ENCODE measurements at regions not wholly inside any gene's neighbourhood (a gene's known extent, or its start where the extent isn't known, plus 50 kb on each side); places are given as distances from the start of the nearest gene placed in this dataset.

GRCh38 chr2:151071906-151072305, 189.8 kb downstream of the RBM43 start:
- no peak for DNase-seq

GRCh38 chr2:151071382-151071781, 190.3 kb downstream of the RBM43 start:
- DNase-seq, result no peak

GRCh38 chr2:151070253-151070652, 191.4 kb downstream of the RBM43 start:
- no peak for DNase-seq

GRCh38 chr2:151067658-151068369, 193.8 kb downstream of the RBM43 start:
- no peak for DNase-seq

- no peak for DNase-seq
Measured at GRCh38 chr2:151063271-151063670, 198.4 kb downstream of the RBM43 start.

- no peak for DNase-seq
Measured at GRCh38 chr2:151060287-151060686, 201.4 kb downstream of the RBM43 start.

- no peak for DNase-seq
Measured at GRCh38 chr2:151056870-151057269, 204.8 kb downstream of the RBM43 start.

- no peak for DNase-seq
Measured at GRCh38 chr2:151053661-151053990, 208.0 kb downstream of the RBM43 start.

GRCh38 chr2:151052850-151053660, 208.6 kb downstream of the RBM43 start:
- no peak for DNase-seq

GRCh38 chr2:151051574-151052220, 210.0 kb downstream of the RBM43 start:
- DNase-seq, result no peak

GRCh38 chr2:151049746-151050145, 211.9 kb downstream of the RBM43 start:
- no peak for DNase-seq

- no peak for DNase-seq
Measured at GRCh38 chr2:151048331-151049054, 213.2 kb downstream of the RBM43 start.

- DNase-seq, result no peak
Measured at GRCh38 chr2:151043484-151043883, 218.2 kb downstream of the RBM43 start.

GRCh38 chr2:151042964-151043363, 218.7 kb downstream of the RBM43 start:
- no peak for DNase-seq

- no peak for DNase-seq
Measured at GRCh38 chr2:151040039-151040438, 221.6 kb downstream of the RBM43 start.

- no peak for DNase-seq
Measured at GRCh38 chr2:151038516-151038915, 223.1 kb downstream of the RBM43 start.

- DNase-seq, result no peak
Measured at GRCh38 chr2:151037434-151037833, 224.2 kb downstream of the RBM43 start.

- no peak for DNase-seq
Measured at GRCh38 chr2:151033271-151034248, 228.1 kb downstream of the RBM43 start.

- no peak for DNase-seq
Measured at GRCh38 chr2:151032741-151033191, 228.9 kb downstream of the RBM43 start.

GRCh38 chr2:151030663-151031230, 230.9 kb downstream of the RBM43 start:
- DNase-seq, result no peak

GRCh38 chr2:151029406-151030157, 232.1 kb downstream of the RBM43 start:
- DNase-seq, result no peak
